ENCODE measurements at regions not wholly inside any gene's neighbourhood (a gene's known extent, or its start where the extent isn't known, plus 50 kb on each side); places are given as distances from the start of the nearest gene placed in this dataset.
"Not testable (repeated sequence)": the region's sequence is repeated elsewhere in the genome, so short reads cannot be mapped to it uniquely, and the experiment has no call there.

DNA sequence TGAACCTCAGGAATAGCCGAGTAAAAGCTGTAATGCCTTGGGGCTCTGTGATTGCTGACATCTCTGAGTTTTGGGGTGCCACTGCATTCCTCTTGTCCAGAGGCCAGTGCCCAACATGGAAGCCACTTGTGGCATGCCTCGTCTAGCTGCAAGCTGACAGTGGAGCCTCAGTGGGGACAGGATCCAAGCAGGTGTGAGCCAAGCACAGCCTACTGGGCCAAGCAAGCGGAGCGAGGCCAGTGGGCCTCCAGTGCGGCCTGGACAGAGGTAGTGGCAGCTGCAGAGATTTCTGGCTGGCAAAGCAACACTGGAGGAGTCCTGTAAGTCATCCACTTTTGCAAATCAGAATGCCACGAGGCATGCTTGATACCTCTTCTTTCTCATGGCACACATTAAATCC lies 1038.2 kb upstream of the CNTN5 start:
- no peak for DNase-seq

DNA sequence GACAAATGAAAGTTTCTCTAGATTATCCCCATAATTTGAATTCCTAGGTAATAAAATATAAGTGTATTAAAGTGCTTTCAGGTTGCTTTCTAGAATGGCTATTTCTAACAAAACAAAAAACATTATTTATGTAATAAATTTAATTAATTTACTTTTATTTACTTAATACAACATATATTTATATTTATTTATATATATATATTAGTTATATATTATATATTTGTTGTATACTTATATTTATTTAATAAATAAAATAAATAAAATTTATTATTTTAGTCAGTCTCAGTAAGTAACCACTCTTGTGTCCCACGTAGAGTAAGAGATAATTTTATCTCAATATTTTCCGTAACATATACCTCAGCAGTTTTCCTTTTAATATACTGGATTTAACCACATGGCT lies 1031.6 kb upstream of the CNTN5 start:
- DNase-seq, result no peak

DNA sequence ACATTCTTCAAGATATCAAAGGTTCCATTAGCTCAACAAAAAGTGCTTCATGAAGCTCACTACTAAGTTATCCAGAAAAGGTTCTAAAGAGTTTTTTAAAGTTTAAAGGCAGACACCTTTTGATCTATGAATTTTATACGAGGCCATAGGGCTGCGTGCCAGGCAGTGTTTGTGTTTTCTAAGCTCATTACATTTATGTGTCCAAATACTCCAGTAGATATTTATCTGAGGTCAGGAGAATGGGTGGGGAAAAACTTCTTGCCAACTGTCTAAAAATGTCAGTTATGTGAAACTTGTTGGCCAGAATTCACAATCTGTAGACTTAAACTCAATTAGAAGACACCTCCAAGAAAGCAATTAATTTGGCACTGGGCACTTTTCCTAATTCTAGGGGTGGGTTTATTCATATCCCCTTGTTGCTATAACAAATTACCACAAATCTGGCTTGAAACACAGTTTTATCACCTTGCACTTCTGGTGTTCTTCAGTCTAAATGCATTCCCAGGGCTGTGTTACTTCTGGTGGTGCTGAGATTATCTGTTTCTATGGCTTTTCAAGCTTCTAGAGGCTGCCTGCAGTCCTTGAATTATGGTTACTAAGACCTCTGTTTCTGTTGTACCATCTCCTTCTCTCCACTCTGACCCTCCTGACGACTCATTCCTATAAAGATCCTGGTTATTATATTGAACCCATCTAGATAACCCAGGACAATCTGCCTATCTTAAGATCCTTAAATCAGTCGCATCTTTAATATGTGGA lies 1030.4 kb upstream of the CNTN5 start:
- DNase-seq, result no peak

DNA sequence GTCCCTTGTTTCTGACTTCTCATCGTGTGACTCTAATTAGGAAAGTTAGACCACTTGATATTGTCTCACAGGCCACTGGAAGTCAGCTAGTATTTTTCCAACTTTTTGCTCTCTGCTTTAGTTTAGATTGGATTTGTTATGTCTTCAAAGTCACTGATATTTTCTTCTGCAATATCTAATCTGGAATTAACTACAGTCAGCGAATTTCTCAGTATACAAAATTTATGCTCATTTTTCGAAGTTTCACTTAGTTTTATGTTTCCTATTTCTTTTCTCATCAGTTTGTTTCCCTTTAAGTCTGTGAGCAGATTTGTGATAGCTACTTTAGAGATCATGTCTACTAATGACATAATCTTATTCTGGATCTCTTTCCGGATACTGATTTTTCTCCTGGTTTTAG lies 1027.2 kb upstream of the CNTN5 start:
- no peak for DNase-seq

DNA sequence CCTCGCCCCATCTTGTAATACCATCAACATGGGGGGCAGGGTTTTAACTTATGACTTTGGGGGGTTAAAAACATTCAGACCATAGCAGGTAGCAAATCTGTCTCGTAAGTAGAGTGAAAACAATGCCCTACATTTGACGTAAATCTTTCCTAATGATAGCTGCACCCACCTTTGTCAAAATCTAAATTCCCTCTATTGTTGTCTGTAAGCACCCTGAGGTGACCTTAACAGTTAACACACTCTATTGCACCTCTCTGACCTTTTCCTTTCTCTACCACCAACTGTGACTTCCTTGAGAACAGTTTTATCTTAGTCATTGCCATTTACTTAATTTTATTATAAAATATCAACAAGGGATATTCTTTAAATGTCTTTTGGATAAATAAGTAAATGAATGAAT lies 1024.9 kb upstream of the CNTN5 start:
- DNase-seq, result no peak

DNA sequence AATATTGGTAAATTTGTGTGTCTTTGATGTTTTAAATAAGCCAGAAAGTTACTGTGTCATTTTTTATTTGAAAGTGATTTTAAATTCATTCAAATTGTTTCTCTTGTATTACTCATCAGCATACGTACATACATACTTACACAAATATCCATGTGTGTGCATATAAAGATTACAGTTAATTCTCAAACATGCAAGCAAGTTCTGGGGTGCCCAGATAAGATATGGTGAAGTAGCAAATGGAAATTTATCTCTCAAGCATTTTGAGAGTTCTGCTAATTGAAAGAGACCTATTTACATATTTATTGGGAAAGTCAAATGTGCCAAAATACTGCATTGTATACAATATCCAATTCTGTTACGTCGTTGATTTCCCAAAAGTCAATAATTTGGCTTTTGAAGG lies 1024.0 kb upstream of the CNTN5 start:
- DNase-seq, result no peak

DNA sequence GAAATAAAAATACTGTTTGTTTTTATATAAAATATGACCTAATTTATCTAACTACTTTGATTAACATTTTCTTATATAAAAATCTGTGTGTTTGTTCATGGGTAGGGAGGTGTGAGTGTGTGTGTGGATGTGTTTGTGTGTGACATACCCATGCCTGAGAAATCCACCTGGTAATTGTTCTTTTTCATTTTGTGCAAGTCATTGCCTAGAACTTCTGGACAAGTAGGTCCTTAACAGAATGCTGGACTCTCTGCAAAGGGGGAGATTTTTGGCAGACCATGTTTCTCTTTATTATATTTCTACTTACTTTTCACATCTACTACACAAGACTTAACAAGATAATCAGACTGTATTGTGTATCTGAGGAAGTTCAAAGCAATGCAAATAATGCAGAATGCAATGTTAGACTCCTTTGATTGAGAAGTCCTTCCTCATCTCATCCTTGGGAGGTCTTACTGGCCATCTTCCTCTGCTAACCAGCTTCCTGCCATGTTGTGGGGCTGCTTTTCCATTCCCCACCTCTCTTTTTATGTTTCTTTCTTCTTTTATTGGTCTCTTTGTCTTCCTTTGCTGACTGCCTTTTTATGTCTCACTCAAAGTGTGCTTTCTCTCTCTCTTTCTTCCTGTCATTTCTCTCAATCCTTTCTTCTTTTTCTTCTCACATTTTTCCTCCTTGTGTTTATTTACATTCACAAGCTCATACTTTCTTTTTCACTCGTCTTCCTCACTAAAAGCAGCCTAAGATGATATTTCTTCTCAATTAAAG lies 1017.0 kb upstream of the CNTN5 start:
- no peak for DNase-seq

DNA sequence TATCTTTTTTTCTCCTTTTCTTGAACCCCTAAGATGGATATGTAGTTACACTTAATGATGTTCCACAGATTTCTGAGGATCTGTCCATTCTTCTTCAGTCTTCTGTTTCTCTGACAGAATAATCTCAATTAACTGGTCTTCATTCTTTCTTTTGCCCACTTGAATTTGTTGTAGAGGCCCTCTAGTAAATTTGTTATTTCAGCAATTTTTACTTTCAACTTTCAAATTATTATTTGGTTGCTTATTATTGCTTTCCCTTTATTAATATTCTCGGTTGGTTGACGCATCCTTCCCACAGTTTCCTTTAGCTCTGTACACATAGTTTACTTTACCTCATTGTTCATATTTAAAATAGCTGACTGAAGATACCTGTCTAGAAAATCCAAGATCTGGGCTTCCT lies 1013.7 kb upstream of the CNTN5 start:
- no peak for DNase-seq

DNA sequence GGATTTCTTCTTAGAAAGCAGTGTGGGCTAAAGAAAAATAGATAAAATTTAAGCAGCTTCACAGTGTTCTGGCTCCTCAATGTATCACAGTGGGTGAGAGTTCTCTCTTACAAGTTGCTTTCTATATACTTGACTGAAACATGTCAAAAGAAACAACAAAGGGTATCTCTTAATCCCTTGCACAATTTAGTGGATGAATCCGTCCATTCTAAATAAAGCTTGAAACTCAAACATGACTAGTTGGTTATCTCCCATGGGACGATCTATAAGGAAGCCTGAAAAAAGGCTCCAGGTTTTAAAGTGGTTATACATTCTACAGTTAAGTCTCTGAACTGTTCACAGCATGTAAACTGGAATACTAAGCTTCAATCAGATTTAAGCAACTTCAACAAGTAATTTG lies 993.1 kb upstream of the CNTN5 start:
- DNase-seq, result no peak

DNA sequence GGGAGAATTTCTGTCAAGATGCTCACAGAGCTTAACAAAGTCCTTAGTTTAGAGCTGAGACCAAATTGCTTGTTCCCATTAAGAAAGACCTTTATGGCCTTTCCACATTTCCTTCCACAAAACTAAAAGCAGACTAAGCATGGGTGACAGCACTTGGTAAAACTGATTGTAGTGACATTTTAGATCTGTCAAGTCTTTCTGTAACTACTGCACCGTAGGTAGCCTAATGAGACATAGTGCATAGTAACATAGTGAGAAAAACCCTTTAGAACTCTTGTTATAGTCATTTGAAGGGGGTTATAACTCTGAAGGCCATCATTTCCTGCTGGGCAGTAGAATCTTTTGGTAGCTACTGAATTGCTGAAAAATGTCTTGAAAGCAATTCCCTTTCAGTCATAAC lies 990.9 kb upstream of the CNTN5 start:
- DNase-seq, result no peak

DNA sequence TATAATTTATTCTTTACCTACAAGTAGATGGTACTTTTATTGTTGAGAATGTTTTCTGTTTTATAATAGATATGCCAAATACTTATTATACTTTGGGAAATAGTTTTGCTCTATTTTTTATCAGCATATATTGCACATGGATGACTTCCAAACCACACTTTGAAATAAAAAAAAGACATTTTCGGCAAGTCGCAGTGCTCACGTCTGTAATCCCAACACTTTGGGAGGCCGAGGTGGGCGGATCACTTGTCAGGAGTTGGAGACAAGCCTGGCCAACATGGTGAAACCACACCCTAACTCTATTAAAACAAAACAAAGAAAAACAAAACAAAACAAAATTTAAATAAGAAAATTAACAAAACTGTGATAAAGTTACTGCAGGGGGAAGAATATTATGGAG lies 983.9 kb upstream of the CNTN5 start:
- no peak for DNase-seq

DNA sequence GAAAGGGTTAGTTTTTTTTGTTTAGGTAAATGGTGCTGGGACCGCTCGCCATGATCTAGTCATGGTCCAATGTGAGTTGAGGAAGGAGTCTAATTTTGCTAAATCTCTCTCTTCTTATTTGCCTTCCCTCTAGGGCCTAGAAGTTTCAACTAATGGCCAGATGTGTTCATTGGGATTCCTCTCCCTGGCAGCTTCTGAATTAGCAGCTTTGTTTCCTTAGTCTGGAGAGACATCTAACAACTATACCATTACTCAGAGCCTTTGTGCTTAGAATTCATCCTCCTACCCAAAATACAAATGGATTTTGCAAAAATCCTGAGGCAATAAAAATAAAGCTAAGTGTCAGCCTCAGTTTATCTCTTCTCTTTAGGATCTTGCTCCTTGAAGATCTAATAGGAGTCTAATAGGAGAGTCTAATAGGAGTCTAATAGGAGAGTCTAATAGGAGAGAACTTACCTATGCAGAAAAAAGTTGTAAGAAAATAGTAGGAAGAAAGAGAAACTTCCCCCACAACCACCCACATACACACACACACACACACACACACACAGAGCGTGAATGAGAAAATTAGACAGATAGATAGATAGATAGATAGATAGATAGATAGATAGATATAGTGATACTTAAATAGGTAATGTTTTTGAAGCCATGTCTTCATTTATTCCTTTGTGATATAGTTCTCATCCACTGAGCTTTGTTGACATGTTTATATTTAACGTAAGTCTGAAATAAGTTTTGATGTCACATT lies 980.5 kb upstream of the CNTN5 start:
- no peak for DNase-seq

DNA sequence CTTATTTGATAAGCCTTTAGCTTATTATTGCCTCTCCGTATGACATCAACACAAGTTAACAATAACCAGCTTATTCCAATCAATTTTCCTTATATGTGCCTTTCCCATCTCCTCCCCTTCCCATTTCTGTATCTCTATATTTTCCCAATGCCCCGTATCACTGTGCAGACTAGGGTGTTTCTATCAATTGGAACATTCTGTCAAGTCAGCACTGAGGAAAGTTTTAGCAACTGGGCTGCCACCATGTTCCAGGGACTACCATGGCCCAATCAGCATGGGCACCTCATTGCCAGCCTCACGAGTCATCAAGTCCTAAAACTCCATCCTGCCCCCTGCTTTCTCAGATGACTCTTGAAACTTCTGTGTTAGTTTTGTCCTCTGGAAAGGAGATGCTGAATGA lies 973.1 kb upstream of the CNTN5 start:
- no peak for DNase-seq

DNA sequence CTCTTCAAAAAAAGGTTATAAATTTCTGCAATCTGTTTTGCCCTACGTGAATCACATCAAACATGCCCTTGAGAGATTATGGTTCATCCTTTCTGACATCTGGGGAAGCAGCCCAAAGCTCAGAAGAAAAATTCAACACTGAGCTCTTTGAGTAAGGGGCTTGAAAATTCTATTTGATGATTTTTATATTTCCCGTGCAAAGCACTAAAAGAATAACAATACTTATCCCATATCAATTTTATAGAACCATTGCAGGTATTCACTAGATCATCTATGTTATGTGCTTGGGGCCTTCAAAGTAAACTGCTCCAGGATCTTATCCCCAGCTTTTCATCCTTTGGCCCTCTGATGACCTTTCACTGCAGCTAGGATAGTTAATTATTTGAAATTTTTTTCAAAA lies 966.9 kb upstream of the CNTN5 start:
- no peak for DNase-seq

DNA sequence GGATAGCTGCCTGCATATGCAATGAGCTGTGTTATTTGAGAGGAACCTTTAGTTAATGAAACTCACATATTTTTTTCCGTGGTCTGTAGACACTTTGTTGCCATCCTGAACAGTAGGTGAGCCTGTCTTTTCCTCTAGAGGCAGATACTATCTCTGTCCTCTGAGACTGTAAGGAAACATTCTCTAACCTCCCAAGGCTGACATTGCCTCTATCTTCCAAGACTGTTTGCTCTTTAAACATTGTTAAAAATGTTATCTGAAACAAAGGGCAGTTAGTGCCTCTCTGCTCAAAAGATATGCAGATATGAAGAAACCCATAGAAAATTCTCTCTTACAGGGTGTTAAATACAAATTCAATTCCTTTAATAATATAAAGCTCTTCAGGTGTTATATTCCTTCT lies 963.8 kb upstream of the CNTN5 start:
- no peak for DNase-seq

DNA sequence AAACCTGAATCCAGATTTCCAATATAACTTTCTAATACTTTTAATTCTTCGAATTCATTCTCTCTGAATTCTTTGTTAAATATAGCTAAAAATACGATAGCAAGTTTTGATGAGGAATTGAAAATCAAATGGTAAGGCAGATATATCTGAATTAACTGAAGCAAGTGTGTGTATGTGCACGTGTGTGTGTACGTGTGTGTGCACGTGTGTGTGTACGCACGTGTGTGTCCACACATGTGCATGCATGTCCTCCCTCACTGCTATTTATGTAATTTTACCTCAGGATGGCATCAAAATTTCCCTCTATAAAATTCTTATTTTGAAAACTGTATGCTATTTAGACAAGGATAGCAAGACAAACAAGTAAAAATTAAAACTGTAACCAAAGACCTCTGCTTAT lies 961.3 kb upstream of the CNTN5 start:
- DNase-seq, result no peak

DNA sequence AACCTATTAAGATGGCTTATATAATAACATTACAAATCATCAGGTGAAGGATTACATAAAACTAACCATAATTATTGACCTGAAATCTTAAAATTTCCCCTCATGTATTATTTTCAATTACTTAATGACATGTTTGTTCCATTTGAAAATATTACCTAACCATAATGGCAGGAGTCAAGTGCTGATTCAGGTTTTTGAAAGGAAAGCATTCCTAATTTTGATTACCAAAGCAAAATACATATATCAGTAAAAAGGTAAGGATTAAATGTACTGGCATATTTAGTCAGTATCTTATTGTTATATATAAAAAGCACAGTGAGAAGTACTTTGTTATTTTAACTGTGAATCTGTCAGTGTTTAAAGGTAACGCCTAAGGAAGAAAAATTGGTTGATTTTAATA lies 960.0 kb upstream of the CNTN5 start:
- DNase-seq, result no peak

DNA sequence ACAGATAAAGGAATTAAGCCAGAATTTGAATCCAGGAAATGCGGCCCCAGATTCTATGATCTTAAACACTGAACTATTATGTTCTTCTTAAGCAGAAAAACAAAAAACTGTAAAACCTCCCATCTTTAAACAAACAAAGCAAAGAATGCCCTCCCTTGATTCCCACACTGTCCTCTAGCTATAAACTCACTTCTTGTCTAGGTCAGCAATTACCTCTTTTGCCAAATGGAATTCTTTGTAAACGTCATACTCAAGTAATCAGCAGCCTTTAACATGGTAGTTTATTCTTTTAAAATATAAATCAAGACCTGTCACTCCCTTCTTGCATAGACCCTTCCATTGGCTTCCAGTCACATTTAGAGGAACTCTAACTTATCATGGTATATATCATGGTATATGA lies 958.9 kb upstream of the CNTN5 start:
- no peak for DNase-seq

DNA sequence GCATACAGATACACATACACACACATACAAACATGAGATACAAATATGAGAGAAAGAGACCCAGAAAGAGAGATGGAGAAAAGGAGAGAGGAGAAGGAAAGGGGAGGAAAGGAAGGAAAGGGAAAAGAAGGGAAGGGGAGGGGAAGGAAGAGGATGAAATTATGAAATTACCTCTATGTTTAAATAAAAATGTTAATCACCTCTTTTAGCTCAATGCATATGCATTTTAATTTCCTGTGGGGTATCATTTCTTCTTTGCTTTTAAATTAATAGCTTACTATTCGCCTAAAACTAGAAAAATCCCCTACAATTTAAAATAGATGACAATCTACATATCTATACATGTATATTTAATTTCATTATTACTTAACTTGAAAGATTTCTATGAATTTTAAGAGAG lies 958.0 kb upstream of the CNTN5 start:
- DNase-seq, result no peak

DNA sequence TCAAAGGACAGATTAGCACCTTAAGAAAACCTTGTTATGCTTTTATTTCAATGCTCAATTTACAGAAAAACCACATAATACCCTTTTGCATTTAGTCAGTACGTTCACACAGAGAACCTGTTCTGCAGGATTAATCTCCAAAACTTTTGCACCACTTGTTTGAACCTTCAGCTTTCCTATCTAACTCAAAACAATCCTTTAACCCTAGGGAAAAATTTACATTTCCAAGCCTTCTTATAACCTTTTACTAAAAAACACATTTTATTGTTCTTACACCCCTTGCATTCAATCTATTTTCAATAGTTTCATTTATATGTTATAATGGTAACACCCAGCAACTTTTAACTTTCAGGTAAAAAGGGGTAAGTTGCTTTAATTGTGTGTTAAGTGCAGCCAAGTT lies 952.5 kb upstream of the CNTN5 start:
- no peak for DNase-seq

DNA sequence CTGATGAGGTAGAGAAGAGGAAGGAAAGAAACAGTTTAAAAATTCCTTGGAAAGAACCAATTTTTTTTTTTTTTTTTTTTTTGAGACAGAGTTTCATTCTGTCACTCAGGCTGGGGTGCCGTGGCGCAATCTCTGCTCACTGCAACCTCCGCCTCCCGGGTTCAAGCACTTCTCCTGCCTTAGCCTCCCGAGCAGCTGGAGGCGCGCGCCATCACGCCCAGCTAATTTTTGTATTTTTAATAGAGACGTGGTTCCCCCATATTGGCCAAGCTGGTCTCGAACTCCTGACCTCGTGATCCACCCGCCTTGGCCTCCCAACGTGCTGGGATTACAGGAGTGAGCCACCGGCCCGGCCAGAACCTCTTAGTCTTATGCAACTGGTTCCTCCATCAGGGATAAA lies 951.6 kb upstream of the CNTN5 start:
- DNase-seq, result not testable (repeated sequence)

DNA sequence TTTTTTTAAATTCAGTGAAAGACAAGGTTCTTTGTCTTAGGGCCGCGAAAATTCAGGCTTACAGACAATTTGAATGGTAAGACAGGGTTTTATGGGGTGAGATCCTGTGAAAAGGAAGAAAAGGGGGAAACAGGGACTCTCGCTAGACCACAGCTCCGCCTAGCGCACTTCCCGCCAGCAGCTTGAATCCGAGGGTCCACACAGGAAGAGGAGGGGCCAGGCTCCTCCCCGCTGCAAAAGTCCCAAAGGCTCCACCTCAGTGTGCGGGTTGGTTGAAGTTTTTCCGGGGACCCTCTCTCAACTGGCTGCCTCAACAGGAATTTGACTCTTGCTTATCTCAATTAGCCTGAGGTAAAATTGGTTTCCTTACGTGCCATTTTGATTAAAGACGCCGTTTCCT lies 950.9 kb upstream of the CNTN5 start:
- DNase-seq, result no peak

DNA sequence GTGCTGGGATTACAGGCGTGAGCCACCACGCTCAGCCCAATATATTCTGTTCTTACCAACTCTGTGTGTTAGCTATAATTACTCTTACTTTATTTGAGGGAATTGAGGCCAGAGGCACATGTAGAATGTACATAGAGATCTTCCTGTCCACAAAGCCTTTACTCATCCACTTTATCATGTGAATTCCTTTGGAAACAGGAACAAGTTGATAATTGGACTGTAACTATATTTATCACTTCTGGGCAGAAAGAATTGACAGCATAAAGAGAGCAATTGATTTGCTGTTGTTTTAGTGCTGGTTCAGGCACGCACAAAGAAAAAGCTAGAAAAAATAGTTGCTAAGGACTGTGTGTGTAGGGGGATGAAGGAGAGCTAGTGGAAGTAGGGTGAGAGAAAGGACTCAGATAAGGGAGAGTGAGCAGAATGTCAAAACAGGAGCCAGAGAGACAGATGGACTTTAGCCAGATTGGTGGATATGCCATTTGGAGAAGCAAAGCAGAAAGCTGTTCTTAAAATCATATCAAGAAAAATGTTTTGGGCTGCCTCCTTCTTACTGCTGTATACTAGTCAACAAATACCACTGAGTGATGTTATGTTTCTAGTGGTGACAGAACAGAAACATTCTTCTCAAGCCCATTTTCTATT lies 929.8 kb upstream of the CNTN5 start:
- DNase-seq, result no peak

DNA sequence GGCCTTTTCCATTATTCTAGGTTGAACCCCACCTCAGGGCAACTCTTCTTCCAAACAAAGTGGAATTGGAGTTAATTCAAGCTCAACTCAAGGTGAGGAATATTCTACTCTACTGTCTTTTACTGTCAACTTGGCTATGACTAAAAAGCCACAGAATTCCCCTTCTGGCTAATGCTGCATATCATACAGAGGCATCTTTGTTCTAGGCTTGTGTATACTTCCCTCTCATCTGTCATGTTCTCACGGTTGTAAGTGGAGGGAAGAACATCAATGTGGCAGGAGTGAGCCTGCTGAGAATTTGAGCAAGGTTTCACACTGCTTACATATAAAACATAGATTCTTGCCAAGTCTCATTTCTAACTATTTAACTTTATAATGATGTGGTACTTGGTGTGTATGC lies 921.4 kb upstream of the CNTN5 start:
- DNase-seq, result no peak

Data from KG1 (cell line).